CD14-positive monocyte (primary cell): ENCODE measurements at regions not wholly inside any gene's neighbourhood (a gene's known extent, or its start where the extent isn't known, plus 50 kb on each side); places are given as distances from the start of the nearest gene placed in this dataset.

Source experiments
- DNase-seq, 3 donors: peaks; one replicate each; pipeline ENCODE4 v3.0.0-alpha.2; 2011 to 2022
- H2AFZ ChIP-seq: 2 replicates; pipeline ENCODE4 v1.6.0; 2012; ENCODE audit warnings: mild to moderate bottlenecking, low read depth, low read length, inconsistent platforms; ENCODE audit not compliant: insufficient read depth, poor library complexity, severe bottlenecking
- H3K27ac ChIP-seq, 2 donors: 1 replicate in 1 of 2; 2 replicates in 1 of 2; pipeline ENCODE4 v1.5.1; 2012 to 2013; ENCODE audit warnings: low read length in 2 of 2, control low read depth in 1 of 2, inconsistent platforms in 1 of 2, low read depth in 1 of 2, mild to moderate bottlenecking in 1 of 2
- H3K27me3 ChIP-seq, 2 donors: one replicate each; pipeline versions ENCODE4 v1.6.0 to v1.6.1; 2011 to 2013; ENCODE audit warnings: low read length in 2 of 2; ENCODE audit not compliant: control insufficient read depth in 2 of 2, insufficient read depth in 2 of 2
- H3K36me3 ChIP-seq, 2 donors: replicated peaks in 1 of 2; 1 replicate in 1 of 2; 2 replicates in 1 of 2; pipeline versions ENCODE4 v1.5.1 to v1.6.1; 2012 to 2013; ENCODE audit warnings: low read length in 2 of 2, control low read depth in 1 of 2, inconsistent platforms in 1 of 2, mild to moderate bottlenecking in 1 of 2; ENCODE audit not compliant: insufficient read depth in 2 of 2, control insufficient read depth in 1 of 2
- H3K4me1 ChIP-seq, 2 donors: 1 replicate in 1 of 2; 2 replicates in 1 of 2; pipeline versions ENCODE4 v1.5.1 to v1.6.1; 2012 to 2013; ENCODE audit warnings: low read length in 2 of 2, control low read depth in 1 of 2, inconsistent platforms in 1 of 2, mild to moderate bottlenecking in 1 of 2, moderate library complexity in 1 of 2; ENCODE audit not compliant: insufficient read depth in 2 of 2, control insufficient read depth in 1 of 2
- H3K4me2 ChIP-seq: replicated peaks from 2 replicates; pipeline ENCODE3; 2012; ENCODE audit warnings: low read length, moderate library complexity, mild to moderate bottlenecking; ENCODE audit not compliant: poor library complexity, severe bottlenecking; ENCODE audit errors: extremely low read depth
- H3K4me3 ChIP-seq, 3 experiments: fragments of 200-600 bp in 1 of 3; sonication (generic) in 1 of 3; replicated peaks in 1 of 3; 1 replicate in 2 of 3; 2 replicates in 1 of 3; pipeline ENCODE4 v1.5.1; 2011 to 2013; ENCODE audit warnings: low read length in 3 of 3, mild to moderate bottlenecking in 3 of 3, control low read depth in 2 of 3, low read depth in 2 of 3, inconsistent platforms in 1 of 3, moderate library complexity in 1 of 3
- H3K79me2 ChIP-seq: 2 replicates; pipeline ENCODE4 v1.6.0; 2012; ENCODE audit warnings: mild to moderate bottlenecking, control low read depth, inconsistent platforms, low read length, moderate library complexity; ENCODE audit not compliant: insufficient read depth
- H3K9ac ChIP-seq: 2 replicates; pipeline ENCODE4 v1.6.0; 2017; ENCODE audit warnings: low read length, mild to moderate bottlenecking; ENCODE audit not compliant: insufficient read depth, poor library complexity, severe bottlenecking
- H3K9me3 ChIP-seq, 2 donors: replicated peaks in 1 of 2; 1 replicate in 1 of 2; 2 replicates in 1 of 2; pipeline versions ENCODE4 v1.5.1 to v1.6.1; 2012 to 2013; ENCODE audit warnings: low read length in 2 of 2, control low read depth in 1 of 2; ENCODE audit not compliant: control insufficient read depth in 1 of 2, insufficient read depth in 1 of 2
- H4K20me1 ChIP-seq: 2 replicates; pipeline ENCODE4 v1.6.0; 2012; ENCODE audit warnings: mild to moderate bottlenecking, low read length, control low read depth, moderate library complexity; ENCODE audit not compliant: insufficient read depth
- H3K27ac Mint-ChIP-seq, 7 donors: one replicate each; pipeline ENCODE4 v1.8.0; 2020; ENCODE audit warnings: mild to moderate bottlenecking in 7 of 7, mixed read lengths in 7 of 7, moderate library complexity in 6 of 7, inconsistent platforms in 2 of 7
- H3K27me3 Mint-ChIP-seq, 3 donors: one replicate each; pipeline ENCODE4 v1.8.0; 2021 to 2022; ENCODE audit warnings: low read depth in 3 of 3, mild to moderate bottlenecking in 3 of 3, mixed read lengths in 3 of 3, moderate library complexity in 3 of 3, inconsistent platforms in 1 of 3
- H3K36me3 Mint-ChIP-seq, 2 donors: one replicate each; pipeline ENCODE4 v1.8.0; 2020; ENCODE audit warnings: mixed read lengths in 2 of 2, inconsistent platforms in 1 of 2, mild to moderate bottlenecking in 1 of 2
- H3K4me1 Mint-ChIP-seq: one replicate; pipeline ENCODE4 v1.8.0; 2020; ENCODE audit warnings: mild to moderate bottlenecking, mixed read lengths
- H3K4me3 Mint-ChIP-seq, 2 donors: one replicate each; pipeline ENCODE4 v1.8.0; 2020; ENCODE audit warnings: mild to moderate bottlenecking in 2 of 2, mixed read lengths in 2 of 2, moderate library complexity in 1 of 2
- H3K9me3 Mint-ChIP-seq, 7 donors: one replicate each; pipeline ENCODE4 v1.8.0; 2020 to 2022; ENCODE audit warnings: mixed read lengths in 7 of 7, mild to moderate bottlenecking in 6 of 7, moderate library complexity in 6 of 7, inconsistent platforms in 2 of 7
- CTCF ChIP-seq: fragments of 200-600 bp; IDR thresholded peaks from one replicate; pipeline ENCODE4 v1.8.0; 2022; ENCODE audit warnings: antibody characterized with exemption, mild to moderate bottlenecking
- WGBS: methylation state at CpG from one replicate; pipeline ENCODE4 v1.1.5; 2013; ENCODE audit warnings: missing lambda C conversion rate; ENCODE audit not compliant: insufficient coverage; 5-methylcytosine and 5-hydroxymethylcytosine counted together
- intact Hi-C, 2 donors: fragments of 100-400 bp; cut with micrococcal nuclease; formaldehyde crosslinking; loops; one replicate each; pipeline versions ENCODE4 v1.15.0 to v1.15.1; 2023

- H3K36me3 Mint-ChIP-seq: no peaks in the 10 kb centered on the region
- peak overlapping the region; percentile 55 for H2AFZ ChIP-seq
- intact Hi-C loops: no loop called here
Observed at GRCh38 chr1:193368302-193368701, 181.9 kb upstream of the B3GALT2 start.

GRCh38 chr1:193367863-193368262 is 181.4 kb upstream of the B3GALT2 start:
- H3K4me3 Mint-ChIP-seq: peak overlapping the region in 1 of 2 donors; percentile 76
- DNase-seq: no peak
- Histone ChIP-seq H3K4me2 (peak overlapping the region; percentile 24), H3K9me3 (no peaks in the 10 kb centered on the region), H3K27me3 (no peaks in the 10 kb centered on the region), H3K4me1 (no peaks in the 10 kb centered on the region), H3K36me3 (no peaks in the 10 kb centered on the region), H4K20me1 (no peaks in the 10 kb centered on the region), H3K4me3 (peak overlapping the region in 1 of 3 experiments; percentile 53), H2AFZ (peak overlapping the region; percentile 55), H3K9ac (peak overlapping the region; percentile 42), H3K79me2 (no peaks in the 10 kb centered on the region), H3K27ac (peak overlapping the region in 1 of 2 donors; percentile 36)
- H3K4me1 Mint-ChIP-seq: peaks cover 5% of the 10 kb centered on the region
- WGBS: no CpG with 5 or more reads among the region's 1 CpG
- H3K9me3 Mint-ChIP-seq: peaks cover 0 to 6% (median 2%) of the 10 kb centered on the region in 7 donors
- peak overlapping the region in 1 of 7 donors; percentile 69 for H3K27ac Mint-ChIP-seq
- H3K27me3 Mint-ChIP-seq: no peaks in the 10 kb centered on the region
- no peaks in the 10 kb centered on the region for H3K36me3 Mint-ChIP-seq
- TF ChIP-seq CTCF: no peak
- intact Hi-C loops: no loop called here

More at GRCh38 chr1:193368302-193368701, 181.9 kb upstream of the B3GALT2 start:
- H3K9ac ChIP-seq: peak overlapping the region; percentile 42
- 60% methylated on average over 1 of the region's 5 CpGs for WGBS
- no peaks in the 10 kb centered on the region for H3K4me1 ChIP-seq
- H3K27me3 ChIP-seq: no peaks in the 10 kb centered on the region
- Mint-ChIP-seq H3K4me1 (peaks cover 5% of the 10 kb centered on the region), H3K9me3 (peaks cover 0 to 6% (median 2%) of the 10 kb centered on the region in 7 donors), H3K27me3 (no peaks in the 10 kb centered on the region), H3K4me3 (peak overlapping the region; percentile 21 to 76), H3K27ac (peak overlapping the region in 4 of 7 donors; percentile 30 to 69 (median 62))
- H4K20me1 ChIP-seq: no peaks in the 10 kb centered on the region
- no peaks in the 10 kb centered on the region for H3K9me3 ChIP-seq
- no peaks in the 10 kb centered on the region for H3K79me2 ChIP-seq
- H3K4me3 ChIP-seq: peak overlapping the region in 1 of 3 experiments; percentile 53
- H3K27ac ChIP-seq: peak overlapping the region in 1 of 2 donors; percentile 36
- H3K4me2 ChIP-seq: peak overlapping the region; percentile 24
- TF ChIP-seq CTCF: no peak
- H3K36me3 ChIP-seq: no peaks in the 10 kb centered on the region
- DNase-seq: no peak
